HG03175 (cell line): ENCODE measurements at regions not wholly inside any gene's neighbourhood (a gene's known extent, or its start where the extent isn't known, plus 50 kb on each side); places are given as distances from the start of the nearest gene placed in this dataset.
"Not testable (repeated sequence)": the region's sequence is repeated elsewhere in the genome, so short reads cannot be mapped to it uniquely, and the experiment has no call there.

Experiments used
- ATAC-seq: cut with Tn5 transposase; IDR thresholded peaks from one replicate; pipeline ENCODE4 v1.9.1; 2021; ENCODE audit warnings: mild to moderate bottlenecking, moderate library complexity; ENCODE audit not compliant: unreplicated experiment

GRCh38 chr5:63025679-63026078 is 447.1 kb downstream of the LRRC70 start:
- ATAC-seq: peak; percentile 48

GRCh38 chr5:63022403-63022802 is 443.8 kb downstream of the LRRC70 start:
- no peak for ATAC-seq

- ATAC-seq: no peak
These were observed 432.5 kb downstream of the LRRC70 start for GRCh38 chr5:63011158-63011557.

GRCh38 chr5:63008195-63008594 is 429.6 kb downstream of the LRRC70 start:
- no peak for ATAC-seq

- ATAC-seq: not testable (repeated sequence)
These were observed 416.2 kb downstream of the LRRC70 start for GRCh38 chr5:62994842-62995241.

GRCh38 chr5:62985749-62986148 is 407.1 kb downstream of the LRRC70 start:
- no peak for ATAC-seq

- no peak for ATAC-seq
These were observed 403.7 kb downstream of the LRRC70 start for GRCh38 chr5:62982348-62982747.

- ATAC-seq: no peak
These were observed 402.3 kb downstream of the LRRC70 start for GRCh38 chr5:62980884-62981283.

GRCh38 chr5:62979472-62979871 is 400.9 kb downstream of the LRRC70 start:
- no peak for ATAC-seq

GRCh38 chr5:62977661-62978060 is 399.0 kb downstream of the LRRC70 start:
- no peak for ATAC-seq

- ATAC-seq: no peak
These were observed 396.0 kb downstream of the LRRC70 start for GRCh38 chr5:62974623-62975022.

GRCh38 chr5:62969409-62970120 is 390.9 kb downstream of the LRRC70 start:
- ATAC-seq: no peak

GRCh38 chr5:62964428-62964827 is 385.8 kb downstream of the LRRC70 start:
- ATAC-seq: no peak

- no peak for ATAC-seq
These were observed 382.2 kb downstream of the LRRC70 start for GRCh38 chr5:62960781-62961180.

GRCh38 chr5:62956597-62956996 is 378.0 kb downstream of the LRRC70 start:
- no peak for ATAC-seq

- no peak for ATAC-seq
These were observed 376.0 kb downstream of the LRRC70 start for GRCh38 chr5:62954578-62954977.

GRCh38 chr5:62948301-62948700 is 369.7 kb downstream of the LRRC70 start:
- ATAC-seq: no peak

- no peak for ATAC-seq
These were observed 363.8 kb downstream of the LRRC70 start for GRCh38 chr5:62942384-62942783.

- ATAC-seq: no peak
These were observed 360.3 kb downstream of the LRRC70 start for GRCh38 chr5:62938927-62939326.

GRCh38 chr5:62937661-62938558 is 359.3 kb downstream of the LRRC70 start:
- ATAC-seq: no peak

- ATAC-seq: no peak
These were observed 357.0 kb downstream of the LRRC70 start for GRCh38 chr5:62935660-62936059.

- no peak for ATAC-seq
These were observed 355.7 kb downstream of the LRRC70 start for GRCh38 chr5:62934319-62934718.
